ENCODE measurements at regions not wholly inside any gene's neighbourhood (a gene's known extent, or its start where the extent isn't known, plus 50 kb on each side); places are given as distances from the start of the nearest gene placed in this dataset.

GRCh38 chr21:16311229-16311628 is 581.4 kb downstream of the USP25 start:
- no peak for TF ChIP-seq CTCF (IDR thresholded peaks at IDR 0.05; ENCODE audit: low read length, missing control alignments)
- H3K4me3 ChIP-seq (replicated peaks; ENCODE audit: low read depth, low read length) = no peak overlapping the region
- no peak for DNase-seq (ENCODE audit: low read depth)

GRCh38 chr21:16312321-16312720 is 582.5 kb downstream of the USP25 start:
- no peak for TF ChIP-seq CTCF (IDR thresholded peaks at IDR 0.05; ENCODE audit: low read length, missing control alignments)
- no peak for DNase-seq (ENCODE audit: low read depth)
- H3K4me3 ChIP-seq (replicated peaks; ENCODE audit: low read depth, low read length) = no peak overlapping the region

GRCh38 chr21:16315223-16315622 is 585.4 kb downstream of the USP25 start:
- DNase-seq (ENCODE audit: low read depth) = no peak
- TF ChIP-seq CTCF (IDR thresholded peaks at IDR 0.05; ENCODE audit: low read length, missing control alignments) = no peak
- no peak overlapping the region for H3K4me3 ChIP-seq (replicated peaks; ENCODE audit: low read depth, low read length)

- H3K4me3 ChIP-seq (replicated peaks; ENCODE audit: low read depth, low read length) = no peak overlapping the region
- DNase-seq (ENCODE audit: low read depth) = no peak
- no peak for TF ChIP-seq CTCF (IDR thresholded peaks at IDR 0.05; ENCODE audit: low read length, missing control alignments)
Measured at GRCh38 chr21:16318651-16319300, 589.0 kb downstream of the USP25 start.

- no peak overlapping the region for H3K4me3 ChIP-seq (replicated peaks; ENCODE audit: low read depth, low read length)
- no peak for TF ChIP-seq CTCF (IDR thresholded peaks at IDR 0.05; ENCODE audit: low read length, missing control alignments)
- no peak for DNase-seq (ENCODE audit: low read depth)
Measured at GRCh38 chr21:16320110-16320509, 590.3 kb downstream of the USP25 start.

GRCh38 chr21:16322454-16322853 is 592.7 kb downstream of the USP25 start:
- no peak for TF ChIP-seq CTCF (IDR thresholded peaks at IDR 0.05; ENCODE audit: low read length, missing control alignments)
- H3K4me3 ChIP-seq (replicated peaks; ENCODE audit: low read depth, low read length) = no peak overlapping the region
- DNase-seq (ENCODE audit: low read depth) = no peak

- DNase-seq (ENCODE audit: low read depth) = peak; percentile 10
- TF ChIP-seq CTCF (IDR thresholded peaks at IDR 0.05; ENCODE audit: low read length, missing control alignments) = no peak
- no peak overlapping the region for H3K4me3 ChIP-seq (replicated peaks; ENCODE audit: low read depth, low read length)
Measured at GRCh38 chr21:16323596-16323995, 593.8 kb downstream of the USP25 start.

All from fibroblast of pulmonary artery (primary cell).